GM12878 (cell line): ENCODE measurements at regions not wholly inside any gene's neighbourhood (a gene's known extent, or its start where the extent isn't known, plus 50 kb on each side); places are given as distances from the start of the nearest gene placed in this dataset.

Source experiments
- ATAC-seq: fragments of 200-7000 bp; cut with Tn5 transposase; 3 replicates; pipeline ENCODE4 v1.9.1; 2020; ENCODE audit warnings: mild to moderate bottlenecking, moderate library complexity
- BruUV-seq: library from RNA; stranded (reverse); fragments of 400-500 nt; replicated peaks from 2 replicates; lab custom pipeline; 2021; lab: Mats Ljungman, UMichigan
- CTCF ChIA-PET: fragments of 300-600 bp; sonication (Branson Sonifier 250); formaldehyde crosslinking; extraction: SDS; loops from one replicate; lab custom pipeline; 2021; ENCODE audit warnings: inconsistent platforms; lab: Yijun Ruan, JAX
- POLR2A ChIA-PET: fragments of 350-600 bp; formaldehyde crosslinking; extraction: SDS; loops from one replicate; lab custom pipeline; 2021; ENCODE audit warnings: inconsistent platforms; lab: Charles Lee
- RAD21 ChIA-PET: fragments of 300-600 bp; sonication (Branson Sonifier 250); formaldehyde crosslinking; loops from one replicate; lab custom pipeline; 2023; ENCODE audit warnings: antibody characterized with exemption; ENCODE audit not compliant: unreplicated experiment; lab: Charles Lee
- SMC1A ChIA-PET: fragments of 300-600 bp; sonication (Branson Sonifier 250); formaldehyde crosslinking; loops from one replicate; lab custom pipeline; 2023; ENCODE audit not compliant: unreplicated experiment, uncharacterized antibody; lab: Charles Lee
- DNase-seq: peaks from one replicate; pipeline ENCODE4 v3.0.0-alpha.2; 2011; ENCODE audit warnings: low read depth, low spot score
- FAIRE-seq: peaks from 3 replicates; lab custom pipeline; 2011; peaks lifted over from hg19 to GRCh38; lab: Jason Lieb, UNC
- H2AFZ ChIP-seq: 2 replicates; pipeline ENCODE4 v1.6.0; 2011; ENCODE audit warnings: low read depth, low read length, control low read depth; ENCODE audit not compliant: control insufficient read depth
- H3K27ac ChIP-seq: 2 replicates; pipeline ENCODE4 v1.5.1; 2011; ENCODE audit warnings: control low read depth; ENCODE audit not compliant: control insufficient read depth, insufficient read depth
- H3K27me3 ChIP-seq, 2 experiments: replicated peaks in 1 of 2; 2 replicates each; pipeline versions ENCODE4 v1.6.0 to v1.6.1; 2011; ENCODE audit warnings: low read length in 1 of 2; ENCODE audit not compliant: control insufficient read depth in 2 of 2, insufficient read depth in 2 of 2
- H3K36me3 ChIP-seq, 2 experiments: 2 replicates each; pipeline ENCODE4 v1.5.1; 2011; ENCODE audit warnings: low read length in 1 of 2; ENCODE audit not compliant: control insufficient read depth in 2 of 2, insufficient read depth in 2 of 2
- H3K4me1 ChIP-seq: 2 replicates; pipeline ENCODE4 v1.6.1; 2011; ENCODE audit warnings: mild to moderate bottlenecking, low read length, moderate library complexity, mixed read lengths; ENCODE audit not compliant: control insufficient read depth, insufficient read depth
- H3K4me2 ChIP-seq: 2 replicates; pipeline ENCODE4 v1.6.0; 2011; ENCODE audit warnings: control low read depth; ENCODE audit not compliant: control insufficient read depth, insufficient read depth
- H3K4me3 ChIP-seq: fragments of 200-600 bp; sonication (generic); 2 replicates; pipeline ENCODE4 v1.5.1; 2016
- H3K79me2 ChIP-seq: 2 replicates; pipeline ENCODE4 v1.6.0; 2011; ENCODE audit warnings: low read length; ENCODE audit not compliant: control insufficient read depth, insufficient read depth
- H3K9ac ChIP-seq: 2 replicates; pipeline ENCODE4 v1.8.0; 2011; ENCODE audit warnings: low read length, control low read depth, mixed read lengths; ENCODE audit not compliant: control insufficient read depth, insufficient read depth
- H3K9me3 ChIP-seq: replicated peaks from 3 replicates; pipeline ENCODE4 v1.5.1; 2011; ENCODE audit warnings: mild to moderate bottlenecking, low read length; ENCODE audit not compliant: control insufficient read depth, insufficient read depth
- H4K20me1 ChIP-seq: 2 replicates; pipeline ENCODE4 v1.6.0; 2011; ENCODE audit not compliant: control insufficient read depth, insufficient read depth
- BACH1 ChIP-seq: fragments of 450-650 bp; IDR thresholded peaks from 2 replicates; pipeline ENCODE4 v1.6.1; 2017; ENCODE audit warnings: mild to moderate bottlenecking, borderline replicate concordance
- CBX3 ChIP-seq: fragments of 200-600 bp; sonication (generic); IDR thresholded peaks from 2 replicates; pipeline ENCODE4 v1.6.1; 2016; ENCODE audit warnings: low read depth, borderline replicate concordance
- CEBPB ChIP-seq, 2 experiments: fragments of 150-350 bp in 1 of 2; IDR thresholded peaks; 2 replicates each; pipeline ENCODE4 v1.6.1; 2012 to 2014; ENCODE audit warnings: low read depth in 2 of 2, low read length in 2 of 2, borderline replicate concordance in 1 of 2, inconsistent platforms in 1 of 2
- EZH2 ChIP-seq: IDR thresholded peaks from 2 replicates; pipeline ENCODE4 v1.6.1; 2012; ENCODE audit warnings: low read depth, mild to moderate bottlenecking, control low read depth, inconsistent platforms, low read length, borderline replicate concordance; ENCODE audit not compliant: control insufficient read depth
- MEF2B ChIP-seq: fragments of 450-650 bp; IDR thresholded peaks from 2 replicates; pipeline ENCODE4 v1.6.1; 2018; ENCODE audit warnings: mild to moderate bottlenecking, moderate library complexity; ENCODE audit not compliant: partially characterized antibody, poor library complexity, severe bottlenecking
- MLLT1 ChIP-seq: fragments of 450-650 bp; IDR thresholded peaks from 2 replicates; pipeline ENCODE4 v1.6.1; 2016; ENCODE audit warnings: mild to moderate bottlenecking
- NFXL1 ChIP-seq: fragments of 450-650 bp; IDR thresholded peaks from 2 replicates; pipeline ENCODE4 v1.6.1; 2017; ENCODE audit warnings: antibody characterized with exemption, mild to moderate bottlenecking, borderline replicate concordance
- NFYA ChIP-seq: IDR thresholded peaks from 2 replicates; pipeline ENCODE4 v1.6.1; 2011; ENCODE audit warnings: low read depth, mild to moderate bottlenecking, low read length, improper control_type of control experiment, borderline replicate concordance
- NFYB ChIP-seq: IDR thresholded peaks from 2 replicates; pipeline ENCODE4 v1.6.1; 2011; ENCODE audit warnings: low read depth, mild to moderate bottlenecking, low read length, improper control_type of control experiment, moderate library complexity; ENCODE audit not compliant: insufficient read depth
- PRDM15 ChIP-seq: fragments of 450-650 bp; formaldehyde crosslinking; IDR thresholded peaks from 2 replicates; pipeline ENCODE4 v1.4.0; 2020; ENCODE audit warnings: mild to moderate bottlenecking, moderate library complexity
- RCOR1 ChIP-seq: conservative IDR thresholded peaks from 2 replicates; pipeline ENCODE4 v1.6.1; 2012; ENCODE audit warnings: low read depth, low read length, improper control_type of control experiment
- RELA ChIP-seq: fragments of 450-650 bp; IDR thresholded peaks from 2 replicates; pipeline ENCODE4 v1.8.0; 2014; ENCODE audit warnings: borderline replicate concordance; ENCODE audit not compliant: partially characterized antibody
- SMARCA5 ChIP-seq: fragments of 450-650 bp; IDR thresholded peaks from 2 replicates; pipeline ENCODE4 v1.6.1; 2017; ENCODE audit warnings: mild to moderate bottlenecking
- SP1 ChIP-seq: IDR thresholded peaks from one replicate; pipeline ENCODE4 v1.6.1; 2011; ENCODE audit warnings: low read depth, low read length
- STAT1 ChIP-seq: fragments of 450-650 bp; conservative IDR thresholded peaks from 2 replicates; pipeline ENCODE4 v1.6.1; 2014; ENCODE audit warnings: antibody characterized with exemption, mild to moderate bottlenecking
- ZNF592 ChIP-seq: fragments of 450-650 bp; IDR thresholded peaks from 2 replicates; pipeline ENCODE4 v1.6.1; 2017; ENCODE audit warnings: mild to moderate bottlenecking, moderate library complexity
- WGBS: methylation state at CpG from one replicate; pipeline ENCODE4 v1.1.6; 2016; ENCODE audit warnings: low lambda C conversion rate; ENCODE audit not compliant: insufficient replicate concordance, insufficient coverage; ENCODE audit errors: missing lambda C conversion rate; 5-methylcytosine and 5-hydroxymethylcytosine counted together
- in situ Hi-C: fragments of 300-500 bp; cut with MboI; formaldehyde crosslinking; loops from 9 replicates; pipeline ENCODE4 v1.14.3; 2018; ENCODE audit warnings: mixed read lengths
- intact Hi-C: fragments of 100-400 bp; cut with micrococcal nuclease; formaldehyde crosslinking; loops from one replicate; pipeline ENCODE4 v1.14.2; 2022; ENCODE audit not compliant: unreplicated experiment

DNA sequence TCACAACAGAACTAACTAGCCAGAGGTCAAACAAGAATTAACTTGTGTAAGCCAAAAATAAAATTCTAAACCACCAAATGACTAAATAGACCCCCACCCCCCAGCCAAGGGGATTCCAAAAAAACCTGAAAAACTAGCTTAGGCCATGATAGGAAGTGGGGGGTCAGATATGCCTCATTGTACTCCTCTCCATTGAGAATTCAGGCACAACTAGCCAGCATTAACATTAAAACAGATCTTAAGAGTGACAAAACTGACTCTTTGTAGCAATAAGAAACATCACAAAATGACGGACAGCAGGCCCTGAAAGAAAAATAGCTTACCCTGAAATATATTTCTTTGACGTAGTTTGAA lies 103.0 kb upstream of the ETV3 start:
- intact Hi-C loops (no loop called here), in situ Hi-C loops (no loop called here)
- Histone ChIP-seq H3K9me3 (no peaks in the 10 kb centered on the region), H3K4me1 (no peaks in the 10 kb centered on the region), H3K27me3 (peaks cover 0 to 4% of the 10 kb centered on the region in 2 experiments; a peak in 1 of 4 replicates), H3K4me3 (no peak overlapping the region), H3K4me2 (no peak overlapping the region), H2AFZ (no peak overlapping the region), H3K9ac (no peak overlapping the region), H3K27ac (no peak overlapping the region), H4K20me1 (no peaks in the 10 kb centered on the region), H3K79me2 (no peaks in the 10 kb centered on the region), H3K36me3 (no peaks in the 10 kb centered on the region)
- RAD21 ChIA-PET, result interaction anchor here (0.9 to 2.1 kb wide), 4 partner anchors 11 to 70 kb away, joined by 3 to 8 read pairs (median 4); no protein-coding TSS in a partner anchor
- POLR2A ChIA-PET, result interaction anchor here (1.1 to 2.0 kb wide), 2 partner anchors 9 kb away, joined by 3 to 8 read pairs; no protein-coding TSS in a partner anchor
- DNase-seq (no peak), ATAC-seq (no peak), FAIRE-seq (no peak)
- WGBS, result 43% methylated on average over 2 of the region's 2 CpGs
- TF ChIP-seq SMARCA5 (no peak), EZH2 (no peak), RELA (no peak), PRDM15 (no peak), NFXL1 (no peak), MEF2B (no peak), CBX3 (no peak), BACH1 (no peak), NFYA (no peak), MLLT1 (no peak), NFYB (no peak), RCOR1 (no peak), STAT1 (no peak), CEBPB (IDR thresholded peaks at IDR 0.05; ENCODE audit: borderline replicate concordance in 1 of 2, low read depth in 2 of 2, low read length in 2 of 2) (no peak), ZNF592 (no peak), SP1 (no peak)
- CTCF ChIA-PET, result interaction anchor here (1.1 to 2.8 kb wide), 6 partner anchors 10 to 150 kb away, joined by 3 to 8 read pairs (median 5); no protein-coding TSS in a partner anchor
- SMC1A ChIA-PET, result interaction anchor here (0.5 to 2.6 kb wide), 5 partner anchors 9 to 327 kb away, joined by 3 to 11 read pairs (median 4); no protein-coding TSS in a partner anchor
- BruUV-seq, result no TSS peak
